ENCODE measurements at regions not wholly inside any gene's neighbourhood (a gene's known extent, or its start where the extent isn't known, plus 50 kb on each side); places are given as distances from the start of the nearest gene placed in this dataset.

- DNase-seq = no peak
These were observed 151.7 kb downstream of the FASLG start for GRCh38 chr1:172810480-172811175.

GRCh38 chr1:172811694-172812093 is 152.8 kb downstream of the FASLG start:
- DNase-seq = no peak

GRCh38 chr1:172812118-172812517 is 153.2 kb downstream of the FASLG start:
- no peak for DNase-seq

GRCh38 chr1:172813330-172813729 is 154.4 kb downstream of the FASLG start:
- DNase-seq = no peak

- no peak for DNase-seq
These were observed 155.5 kb downstream of the FASLG start for GRCh38 chr1:172814428-172814827.

GRCh38 chr1:172815740-172816139 is 156.8 kb downstream of the FASLG start:
- DNase-seq = no peak

GRCh38 chr1:172818841-172819527 is 160.1 kb downstream of the FASLG start:
- peak; percentile 40 for DNase-seq

- no peak for DNase-seq
These were observed 161.7 kb downstream of the FASLG start for GRCh38 chr1:172820475-172821158.

- peak; percentile 60 for DNase-seq
These were observed 162.8 kb downstream of the FASLG start for GRCh38 chr1:172821609-172822274.

- DNase-seq = no peak
These were observed 164.0 kb downstream of the FASLG start for GRCh38 chr1:172822886-172823285.

GRCh38 chr1:172823534-172823933 is 164.6 kb downstream of the FASLG start:
- peak; percentile 80 for DNase-seq

- DNase-seq = peak; percentile 35
These were observed 165.3 kb downstream of the FASLG start for GRCh38 chr1:172824209-172824608.

- peak; percentile 91 for DNase-seq
These were observed 167.3 kb downstream of the FASLG start for GRCh38 chr1:172826096-172826741.

GRCh38 chr1:172827301-172827700 is 168.4 kb downstream of the FASLG start:
- DNase-seq = no peak

GRCh38 chr1:172827841-172828240 is 168.9 kb downstream of the FASLG start:
- no peak for DNase-seq

GRCh38 chr1:172832006-172832725 is 173.3 kb downstream of the FASLG start:
- no peak for DNase-seq

- DNase-seq = no peak
These were observed 175.1 kb downstream of the FASLG start for GRCh38 chr1:172833954-172834353.

- no peak for DNase-seq
These were observed 175.7 kb downstream of the FASLG start for GRCh38 chr1:172834609-172835008.

- DNase-seq = no peak
These were observed 176.9 kb downstream of the FASLG start for GRCh38 chr1:172835834-172836233.

GRCh38 chr1:172837816-172838679 is 179.1 kb downstream of the FASLG start:
- no peak for DNase-seq

GRCh38 chr1:172838680-172839313 is 179.9 kb downstream of the FASLG start:
- DNase-seq = no peak

Data from fibroblast of upper back skin (primary cell).